ENCODE measurements at regions not wholly inside any gene's neighbourhood (a gene's known extent, or its start where the extent isn't known, plus 50 kb on each side); places are given as distances from the start of the nearest gene placed in this dataset.

GRCh38 chr4:22903913-22904312, 211.2 kb downstream of the GBA3 start:
- H3K9me3 ChIP-seq (ENCODE audit: control insufficient read depth in 4 of 4, low read length in 3 of 4), result no peaks in the 10 kb centered on the region
- no peak overlapping the region for H3K27ac ChIP-seq (ENCODE audit: low read depth in 1 of 2, low read length in 2 of 2)
- no peak overlapping the region for H3K4me3 ChIP-seq (ENCODE audit: low read depth in 1 of 3, low read length in 3 of 3)
- WGBS, result 61% methylated on average over 3 of the region's 3 CpGs
- H3K27me3 ChIP-seq (ENCODE audit: control insufficient read depth in 4 of 4, insufficient read depth in 4 of 4, low read length in 3 of 4), result no peaks in the 10 kb centered on the region
- no peaks in the 10 kb centered on the region for H3K4me1 ChIP-seq (ENCODE audit: control insufficient read depth in 4 of 4, insufficient read depth in 4 of 4, low read length in 3 of 4)
- no peaks in the 10 kb centered on the region for H3K36me3 ChIP-seq (ENCODE audit: control insufficient read depth in 4 of 4, insufficient read depth in 3 of 4, low read depth in 1 of 4, low read length in 3 of 4)
- no peak overlapping the region for H3K9ac ChIP-seq (ENCODE audit: low read depth in 1 of 2, low read length in 2 of 2)
- no peak for TF ChIP-seq NR2F2 (IDR thresholded peaks at IDR 0.05)
- no peak for TF ChIP-seq TAF1 (conservative IDR thresholded peaks at IDR 0.05)
- no peak for DNase-seq (ENCODE audit: low spot score)

GRCh38 chr4:22901631-22902030, 208.9 kb downstream of the GBA3 start:
- no peaks in the 10 kb centered on the region for H3K9me3 ChIP-seq (ENCODE audit: control insufficient read depth in 4 of 4, low read length in 3 of 4)
- no peak overlapping the region for H3K4me3 ChIP-seq (ENCODE audit: low read depth in 1 of 3, low read length in 3 of 3)
- H3K9ac ChIP-seq (ENCODE audit: low read depth in 1 of 2, low read length in 2 of 2), result no peak overlapping the region
- no peaks in the 10 kb centered on the region for H3K36me3 ChIP-seq (ENCODE audit: control insufficient read depth in 4 of 4, insufficient read depth in 3 of 4, low read depth in 1 of 4, low read length in 3 of 4)
- no peak overlapping the region for H3K27ac ChIP-seq (ENCODE audit: low read depth in 1 of 2, low read length in 2 of 2)
- no peak for DNase-seq (ENCODE audit: low spot score)
- WGBS, result 83% methylated on average over 1 of the region's 1 CpG
- H3K4me1 ChIP-seq (ENCODE audit: control insufficient read depth in 4 of 4, insufficient read depth in 4 of 4, low read length in 3 of 4), result no peaks in the 10 kb centered on the region
- no peak for TF ChIP-seq RXRA (IDR thresholded peaks at IDR 0.05)
- no peak for TF ChIP-seq TAF1 (conservative IDR thresholded peaks at IDR 0.05)
- TF ChIP-seq FOXA1 (IDR thresholded peaks at IDR 0.05), result no peak
- TF ChIP-seq HNF4A (conservative IDR thresholded peaks at IDR 0.05), result no peak
- TF ChIP-seq YY1 (IDR thresholded peaks at IDR 0.05), result no peak
- TF ChIP-seq MAX (IDR thresholded peaks at IDR 0.05), result no peak
- no peak for TF ChIP-seq JUND (IDR thresholded peaks at IDR 0.05)
- no peak for TF ChIP-seq EGR1 (IDR thresholded peaks at IDR 0.05; ENCODE audit: low read depth in 2 of 2)
- no peak for TF ChIP-seq REST (IDR thresholded peaks at IDR 0.05)
- TF ChIP-seq ATF3 (IDR thresholded peaks at IDR 0.05), result no peak
- no peak for TF ChIP-seq RAD21 (IDR thresholded peaks at IDR 0.05)
- TF ChIP-seq CTCF (IDR thresholded peaks at IDR 0.05; ENCODE audit: low read depth, low read length, missing input control), result no peak
- TF ChIP-seq ZBTB33 (IDR thresholded peaks at IDR 0.05), result no peak
- TF ChIP-seq FOXA2 (IDR thresholded peaks at IDR 0.05), result no peak
- TF ChIP-seq HNF4G (IDR thresholded peaks at IDR 0.05), result no peak
- no peaks in the 10 kb centered on the region for H3K27me3 ChIP-seq (ENCODE audit: control insufficient read depth in 4 of 4, insufficient read depth in 4 of 4, low read length in 3 of 4)
